GM12878 (cell line): ENCODE measurements at regions not wholly inside any gene's neighbourhood (a gene's known extent, or its start where the extent isn't known, plus 50 kb on each side); places are given as distances from the start of the nearest gene placed in this dataset.

ENCODE experiments used
- ATAC-seq: fragments of 200-7000 bp; cut with Tn5 transposase; 3 replicates; pipeline ENCODE4 v1.9.1; 2020; ENCODE audit warnings: mild to moderate bottlenecking, moderate library complexity
- BruUV-seq: library from RNA; stranded (reverse); fragments of 400-500 nt; replicated peaks from 2 replicates; lab custom pipeline; 2021; lab: Mats Ljungman, UMichigan
- CTCF ChIA-PET: fragments of 300-600 bp; sonication (Branson Sonifier 250); formaldehyde crosslinking; extraction: SDS; loops from one replicate; lab custom pipeline; 2021; ENCODE audit warnings: inconsistent platforms; lab: Yijun Ruan, JAX
- POLR2A ChIA-PET: fragments of 350-600 bp; formaldehyde crosslinking; extraction: SDS; loops from one replicate; lab custom pipeline; 2021; ENCODE audit warnings: inconsistent platforms; lab: Charles Lee
- RAD21 ChIA-PET: fragments of 300-600 bp; sonication (Branson Sonifier 250); formaldehyde crosslinking; loops from one replicate; lab custom pipeline; 2023; ENCODE audit warnings: antibody characterized with exemption; ENCODE audit not compliant: unreplicated experiment; lab: Charles Lee
- SMC1A ChIA-PET: fragments of 300-600 bp; sonication (Branson Sonifier 250); formaldehyde crosslinking; loops from one replicate; lab custom pipeline; 2023; ENCODE audit not compliant: unreplicated experiment, uncharacterized antibody; lab: Charles Lee
- DNase-seq: peaks from one replicate; pipeline ENCODE4 v3.0.0-alpha.2; 2011; ENCODE audit warnings: low read depth, low spot score
- FAIRE-seq: peaks from 3 replicates; lab custom pipeline; 2011; peaks lifted over from hg19 to GRCh38; lab: Jason Lieb, UNC
- H2AFZ ChIP-seq: 2 replicates; pipeline ENCODE4 v1.6.0; 2011; ENCODE audit warnings: low read depth, low read length, control low read depth; ENCODE audit not compliant: control insufficient read depth
- H3K27ac ChIP-seq: 2 replicates; pipeline ENCODE4 v1.5.1; 2011; ENCODE audit warnings: control low read depth; ENCODE audit not compliant: control insufficient read depth, insufficient read depth
- H3K27me3 ChIP-seq, 2 experiments: replicated peaks in 1 of 2; 2 replicates each; pipeline versions ENCODE4 v1.6.0 to v1.6.1; 2011; ENCODE audit warnings: low read length in 1 of 2; ENCODE audit not compliant: control insufficient read depth in 2 of 2, insufficient read depth in 2 of 2
- H3K36me3 ChIP-seq, 2 experiments: 2 replicates each; pipeline ENCODE4 v1.5.1; 2011; ENCODE audit warnings: low read length in 1 of 2; ENCODE audit not compliant: control insufficient read depth in 2 of 2, insufficient read depth in 2 of 2
- H3K4me1 ChIP-seq: 2 replicates; pipeline ENCODE4 v1.6.1; 2011; ENCODE audit warnings: mild to moderate bottlenecking, low read length, moderate library complexity, mixed read lengths; ENCODE audit not compliant: control insufficient read depth, insufficient read depth
- H3K4me2 ChIP-seq: 2 replicates; pipeline ENCODE4 v1.6.0; 2011; ENCODE audit warnings: control low read depth; ENCODE audit not compliant: control insufficient read depth, insufficient read depth
- H3K4me3 ChIP-seq: fragments of 200-600 bp; sonication (generic); 2 replicates; pipeline ENCODE4 v1.5.1; 2016
- H3K79me2 ChIP-seq: 2 replicates; pipeline ENCODE4 v1.6.0; 2011; ENCODE audit warnings: low read length; ENCODE audit not compliant: control insufficient read depth, insufficient read depth
- H3K9ac ChIP-seq: 2 replicates; pipeline ENCODE4 v1.8.0; 2011; ENCODE audit warnings: low read length, control low read depth, mixed read lengths; ENCODE audit not compliant: control insufficient read depth, insufficient read depth
- H3K9me3 ChIP-seq: replicated peaks from 3 replicates; pipeline ENCODE4 v1.5.1; 2011; ENCODE audit warnings: mild to moderate bottlenecking, low read length; ENCODE audit not compliant: control insufficient read depth, insufficient read depth
- H4K20me1 ChIP-seq: 2 replicates; pipeline ENCODE4 v1.6.0; 2011; ENCODE audit not compliant: control insufficient read depth, insufficient read depth
- BMI1 ChIP-seq: fragments of 450-650 bp; IDR thresholded peaks from 2 replicates; pipeline ENCODE4 v1.6.1; 2016; ENCODE audit warnings: mild to moderate bottlenecking, moderate library complexity, borderline replicate concordance
- KAT2A ChIP-seq: conservative IDR thresholded peaks from 2 replicates; pipeline ENCODE4 v1.6.1; 2011; ENCODE audit warnings: low read depth, low read length; ENCODE audit not compliant: control insufficient read depth
- POLR2A ChIP-seq: IDR thresholded peaks from 2 replicates; pipeline ENCODE4 v1.6.1; 2011; ENCODE audit warnings: low read depth, mild to moderate bottlenecking, low read length
- POLR2AphosphoS2 ChIP-seq: IDR thresholded peaks from 2 replicates; pipeline ENCODE4 v1.6.1; 2011; ENCODE audit warnings: low read depth, mild to moderate bottlenecking, low read length, improper control_type of control experiment, moderate library complexity
- YBX1 ChIP-seq: fragments of 450-650 bp; IDR thresholded peaks from 2 replicates; pipeline ENCODE4 v1.6.1; 2016; ENCODE audit warnings: antibody characterized with exemption
- ZBTB33 ChIP-seq: fragments of 450-650 bp; IDR thresholded peaks from 2 replicates; pipeline ENCODE4 v1.6.1; 2017; ENCODE audit warnings: mild to moderate bottlenecking
- ZNF24 ChIP-seq: fragments of 450-650 bp; IDR thresholded peaks from 2 replicates; pipeline ENCODE4 v1.6.1; 2017; ENCODE audit warnings: antibody characterized with exemption, mild to moderate bottlenecking
- ZNF592 ChIP-seq: fragments of 450-650 bp; IDR thresholded peaks from 2 replicates; pipeline ENCODE4 v1.6.1; 2017; ENCODE audit warnings: mild to moderate bottlenecking, moderate library complexity
- WGBS: methylation state at CpG from one replicate; pipeline ENCODE4 v1.1.6; 2016; ENCODE audit warnings: low lambda C conversion rate; ENCODE audit not compliant: insufficient replicate concordance, insufficient coverage; ENCODE audit errors: missing lambda C conversion rate; 5-methylcytosine and 5-hydroxymethylcytosine counted together
- in situ Hi-C: fragments of 300-500 bp; cut with MboI; formaldehyde crosslinking; loops from 9 replicates; pipeline ENCODE4 v1.14.3; 2018; ENCODE audit warnings: mixed read lengths
- intact Hi-C: fragments of 100-400 bp; cut with micrococcal nuclease; formaldehyde crosslinking; loops from one replicate; pipeline ENCODE4 v1.14.2; 2022; ENCODE audit not compliant: unreplicated experiment

- CTCF ChIA-PET = no interaction called here
- intact Hi-C loops = no loop called here
- no peak for TF ChIP-seq BMI1
- no peak for TF ChIP-seq YBX1
Measured at GRCh38 chr15:38861108-38861507, 296.5 kb upstream of the RASGRP1 start.

GRCh38 chr15:38862099-38862498, 297.5 kb upstream of the RASGRP1 start:
- in situ Hi-C loops (no loop called here), intact Hi-C loops (no loop called here)
- 0% methylated on average over 1 of the region's 1 CpG for WGBS
- no TSS peak for BruUV-seq
- ChIA-PET SMC1A (interaction anchor here (0.7 to 1.5 kb wide), 4 partner anchors 8 to 39 kb away, joined by 3 to 4 read pairs (median 4); no protein-coding TSS in a partner anchor), RAD21 (no interaction called here), CTCF (interaction anchor here (1.9 kb wide), 1 partner anchor 8 kb away, joined by 5 read pairs; no protein-coding TSS in a partner anchor), POLR2A (no interaction called here)
- H3K27ac ChIP-seq = no peak overlapping the region
- FAIRE-seq = no peak
- no peaks in the 10 kb centered on the region for H3K9me3 ChIP-seq
- H4K20me1 ChIP-seq = no peaks in the 10 kb centered on the region
- H3K4me2 ChIP-seq = no peak overlapping the region
- DNase-seq = no peak
- H2AFZ ChIP-seq = no peak overlapping the region
- no peaks in the 10 kb centered on the region for H3K79me2 ChIP-seq
- no peak for TF ChIP-seq ZBTB33
- no peak for TF ChIP-seq POLR2AphosphoS2
- TF ChIP-seq ZNF592 = no peak
- TF ChIP-seq ZNF24 = no peak
- TF ChIP-seq KAT2A = no peak
- TF ChIP-seq POLR2A = no peak
- TF ChIP-seq, all 136 proteins: peak for 0
- Histone ChIP-seq H3K4me1 (no peaks in the 10 kb centered on the region), H3K27me3 (no peaks in the 10 kb centered on the region; a peak in 1 of 4 replicates), H3K36me3 (no peaks in the 10 kb centered on the region), H3K4me3 (no peak overlapping the region), H3K9ac (no peak overlapping the region)
- ATAC-seq = no peak

More at GRCh38 chr15:38861108-38861507, 296.5 kb upstream of the RASGRP1 start:
- SMC1A ChIA-PET = interaction anchor here (1.4 to 1.5 kb wide), 2 partner anchors 10 to 38 kb away, joined by 4 read pairs; no protein-coding TSS in a partner anchor
- Histone ChIP-seq H3K4me3 (no peak overlapping the region), H3K4me2 (no peak overlapping the region), H3K9ac (no peak overlapping the region), H4K20me1 (no peaks in the 10 kb centered on the region), H3K9me3 (no peaks in the 10 kb centered on the region), H3K79me2 (no peaks in the 10 kb centered on the region), H2AFZ (no peak overlapping the region), H3K27me3 (no peaks in the 10 kb centered on the region), H3K36me3 (no peaks in the 10 kb centered on the region), H3K4me1 (no peaks in the 10 kb centered on the region), H3K27ac (no peak overlapping the region)
- no TSS peak for BruUV-seq
- ATAC-seq = no peak
- in situ Hi-C loops = no loop called here
- POLR2A ChIA-PET = no interaction called here
- no peak for FAIRE-seq
- RAD21 ChIA-PET = no interaction called here
- DNase-seq = no peak
